Heart left ventricle (tissue), 16 donors: ENCODE measurements at regions not wholly inside any gene's neighbourhood (a gene's known extent, or its start where the extent isn't known, plus 50 kb on each side); places are given as distances from the start of the nearest gene placed in this dataset.

ENCODE experiments used
- ATAC-seq, 4 donors: fragments of 200-7000 bp; cut with Tn5 transposase; one replicate each; pipeline ENCODE4 v1.9.1; 2020 to 2022; ENCODE audit warnings: moderate library complexity in 4 of 4, mild to moderate bottlenecking in 3 of 4, moderate number of reproducible peaks in 1 of 4
- DNase-seq, 5 donors: peaks; one replicate each; pipeline ENCODE4 v3.0.0-alpha.2; 2020
- H3K27ac ChIP-seq, 12 donors: fragments of 200-600 bp; sonication (generic) in 4 of 12; one replicate each; pipeline versions ENCODE4 v1.5.0 to v1.8.0; 2016 to 2022; ENCODE audit warnings: mild to moderate bottlenecking in 2 of 12
- H3K27me3 ChIP-seq, 9 donors: fragments of 200-600 bp; sonication (generic) in 2 of 9; one replicate each; pipeline versions ENCODE4 v1.5.1 to v1.8.0; 2016 to 2022; ENCODE audit warnings: mild to moderate bottlenecking in 3 of 9
- H3K36me3 ChIP-seq, 9 donors: fragments of 200-600 bp; sonication (generic) in 2 of 9; one replicate each; pipeline versions ENCODE4 v1.5.0 to v1.8.0; 2018 to 2022; ENCODE audit warnings: mild to moderate bottlenecking in 2 of 9
- H3K4me1 ChIP-seq, 12 donors: fragments of 200-600 bp; sonication (generic) in 4 of 12; one replicate each; pipeline versions ENCODE4 v1.5.0 to v1.8.0; 2016 to 2022; ENCODE audit warnings: mild to moderate bottlenecking in 3 of 12
- H3K4me3 ChIP-seq, 12 donors: fragments of 200-600 bp; sonication (generic) in 4 of 12; one replicate each; pipeline versions ENCODE4 v1.5.0 to v1.8.0; 2017 to 2022; ENCODE audit warnings: mild to moderate bottlenecking in 9 of 12, moderate library complexity in 4 of 12
- H3K9me3 ChIP-seq, 12 donors: fragments of 200-600 bp; sonication (generic) in 4 of 12; one replicate each; pipeline versions ENCODE4 v1.5.0 to v1.8.0; 2016 to 2022; ENCODE audit warnings: mild to moderate bottlenecking in 1 of 12
- POLR2A ChIP-seq, 2 donors: fragments of 450-650 bp; IDR thresholded peaks; one replicate each; pipeline ENCODE4 v1.6.1; 2017; ENCODE audit warnings: antibody characterized with exemption in 2 of 2, mild to moderate bottlenecking in 2 of 2, moderate library complexity in 2 of 2
- WGBS, 4 donors: extraction: QIAGEN DNeasy Blood & Tissue Kit in 2 of 4; methylation state at CpG; one replicate each; pipeline versions ENCODE4 v1.1.5 to v1.1.7; 2013 to 2018; 5-methylcytosine and 5-hydroxymethylcytosine counted together
- intact Hi-C, 10 donors: fragments of 100-400 bp; cut with DNase I; formaldehyde crosslinking; loops; one replicate each; pipeline versions ENCODE4 v1.11.1 to v1.14.2; 2022
- TF ChIP-seq, protein P1 (sequence below), 12 donors: fragments of 200-600 bp; sonication (generic) in 4 of 12; IDR thresholded peaks; one replicate each; pipeline versions ENCODE4 v1.5.0 to v1.8.0; 2018 to 2022; ENCODE audit warnings: antibody characterized with exemption in 12 of 12, mild to moderate bottlenecking in 5 of 12
- donor health status: ischemic (EF 13 %, LVEDD 7.1; RV severe dilation, severe dysfunction).
- donor health status: healthy with polysubstance abuse.
- donor health status: DM: no; HTN: yes; CAD: no.
- donor health status: DM: no; HTN: no; CAD: no.
- donor health status: ischemic (EF 25% LVEDD 6.9; RV normal size, moderate dysfunction).
- donor health status: ischemic (EF 25% LVEDD 5.7; RV mildly dilated, moderate dysfunction).
- donor health status: healthy.
- donor health status: DM: yes; HTN: yes; CAD: no.
- donor health status: ischemic (EF 35%, LVEDD 5.7; RV mildly dilated, moderate dysfunction).
- donor health status: nonischemic (EF 11% LVEDD 7.7; RV severe dilation, severe dysfunction).
- donor health status: DM: yes; HTN: yes; CAD: no.
- donor health status: PGD.
- donor health status: ischemic (EF 29% LVEDD 5.4; RV normal size, mild dysfunction).
- donor health status: nonischemic (EF 23%, LVEDD 6.1; RV moderate dilation, normal function).

DNA sequence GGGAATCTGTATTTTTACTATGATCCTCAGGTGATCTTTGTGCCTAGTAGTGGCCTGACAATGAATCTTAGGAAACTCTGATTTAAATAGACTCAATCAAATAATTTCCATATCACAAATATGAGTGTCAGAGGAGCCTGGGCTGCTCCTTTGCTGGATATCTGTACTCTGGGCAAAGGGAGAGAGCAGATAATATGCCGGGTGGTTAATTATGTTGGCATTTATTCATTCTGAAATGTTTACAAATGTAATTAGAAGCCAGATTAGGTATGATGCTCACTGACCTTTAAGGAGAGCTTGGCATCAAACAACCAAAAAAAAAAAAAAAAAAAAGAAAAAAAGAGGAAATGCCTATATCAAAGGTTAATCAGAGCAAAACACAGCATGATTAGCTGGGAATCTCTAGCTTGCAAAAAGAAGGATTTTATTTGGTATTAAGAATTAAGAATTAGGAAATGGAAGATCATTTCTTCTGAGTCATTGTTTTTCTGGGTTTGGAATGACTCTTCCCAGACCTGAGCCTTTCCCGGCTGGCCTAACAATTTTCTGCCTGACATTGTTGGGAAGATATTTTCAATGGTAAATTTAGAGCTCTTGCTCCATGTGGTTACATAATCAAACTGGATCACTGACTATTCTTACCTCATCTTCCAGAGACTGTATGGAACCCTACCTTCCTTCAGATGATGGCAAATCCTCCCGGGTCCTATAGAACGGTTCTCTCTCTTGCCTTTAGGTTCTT lies 365.3 kb downstream of the REEP3 start:
- WGBS, 4 donors, result 71 to 83% (median 82%) methylated on average over 4 of the region's 4 CpGs
- no peak for TF ChIP-seq POLR2A (IDR thresholded peaks at IDR 0.05)
- TF ChIP-seq, protein P1, sequence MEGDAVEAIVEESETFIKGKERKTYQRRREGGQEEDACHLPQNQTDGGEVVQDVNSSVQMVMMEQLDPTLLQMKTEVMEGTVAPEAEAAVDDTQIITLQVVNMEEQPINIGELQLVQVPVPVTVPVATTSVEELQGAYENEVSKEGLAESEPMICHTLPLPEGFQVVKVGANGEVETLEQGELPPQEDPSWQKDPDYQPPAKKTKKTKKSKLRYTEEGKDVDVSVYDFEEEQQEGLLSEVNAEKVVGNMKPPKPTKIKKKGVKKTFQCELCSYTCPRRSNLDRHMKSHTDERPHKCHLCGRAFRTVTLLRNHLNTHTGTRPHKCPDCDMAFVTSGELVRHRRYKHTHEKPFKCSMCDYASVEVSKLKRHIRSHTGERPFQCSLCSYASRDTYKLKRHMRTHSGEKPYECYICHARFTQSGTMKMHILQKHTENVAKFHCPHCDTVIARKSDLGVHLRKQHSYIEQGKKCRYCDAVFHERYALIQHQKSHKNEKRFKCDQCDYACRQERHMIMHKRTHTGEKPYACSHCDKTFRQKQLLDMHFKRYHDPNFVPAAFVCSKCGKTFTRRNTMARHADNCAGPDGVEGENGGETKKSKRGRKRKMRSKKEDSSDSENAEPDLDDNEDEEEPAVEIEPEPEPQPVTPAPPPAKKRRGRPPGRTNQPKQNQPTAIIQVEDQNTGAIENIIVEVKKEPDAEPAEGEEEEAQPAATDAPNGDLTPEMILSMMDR (IDR thresholded peaks at IDR 0.05), result no peak
- H3K27ac ChIP-seq, result no peak overlapping the region
- intact Hi-C loops, result no loop called here
- no peaks in the 10 kb centered on the region for H3K36me3 ChIP-seq
- H3K9me3 ChIP-seq, result peaks cover 0 to 3% (median 0%) of the 10 kb centered on the region in 12 donors
- no peaks in the 10 kb centered on the region for H3K4me1 ChIP-seq
- ATAC-seq, result no peak
- peaks cover 0 to 3% (median 0%) of the 10 kb centered on the region in 9 donors for H3K27me3 ChIP-seq
- no peak overlapping the region for H3K4me3 ChIP-seq
- no peak for DNase-seq

DNA sequence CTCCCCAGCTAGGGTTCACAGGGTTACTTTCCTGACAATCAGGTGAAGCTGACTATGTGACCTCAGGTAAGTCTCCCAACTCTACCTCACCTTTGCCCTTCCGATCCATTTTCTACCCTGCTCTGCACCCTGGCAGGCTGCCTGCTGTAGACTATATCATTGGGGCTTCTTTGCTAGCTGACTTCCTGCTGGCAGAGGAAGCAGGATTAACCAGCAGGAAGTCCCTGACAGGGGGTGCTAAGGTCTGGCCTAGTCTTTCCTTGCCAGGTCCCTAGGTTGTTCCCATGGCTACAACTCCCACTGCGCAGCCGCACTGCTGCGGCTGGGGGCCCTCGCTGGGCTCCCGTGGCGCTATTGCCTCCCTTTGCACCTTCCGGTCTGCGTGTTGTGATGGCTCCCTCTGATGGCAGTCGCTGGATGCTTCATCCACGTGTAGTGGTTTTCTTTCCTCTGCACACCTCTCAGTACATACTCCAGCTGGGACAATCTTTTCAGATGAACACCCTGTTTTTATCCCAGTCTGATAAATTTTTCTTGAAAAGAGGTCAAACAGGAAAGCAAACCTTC lies 365.9 kb downstream of the REEP3 start:
- peak in 1 of 4 donors; percentile 20 for ATAC-seq
- Histone ChIP-seq H3K9me3 (no peaks in the 10 kb centered on the region), H3K4me3 (no peak overlapping the region), H3K36me3 (no peaks in the 10 kb centered on the region), H3K27ac (no peak overlapping the region), H3K27me3 (peaks cover 0 to 3% (median 0%) of the 10 kb centered on the region in 9 donors), H3K4me1 (no peaks in the 10 kb centered on the region)
- TF ChIP-seq, protein P1 (IDR thresholded peaks at IDR 0.05), result peak in 2 of 12 donors; percentile 6 to 17
- no peak for TF ChIP-seq POLR2A (IDR thresholded peaks at IDR 0.05)
- intact Hi-C loops, result no loop called here
- peak in 1 of 5 donors; percentile 53 for DNase-seq
- 44 to 76% (median 50%) methylated on average over 11 of the region's 11 CpGs for WGBS, 4 donors

DNA sequence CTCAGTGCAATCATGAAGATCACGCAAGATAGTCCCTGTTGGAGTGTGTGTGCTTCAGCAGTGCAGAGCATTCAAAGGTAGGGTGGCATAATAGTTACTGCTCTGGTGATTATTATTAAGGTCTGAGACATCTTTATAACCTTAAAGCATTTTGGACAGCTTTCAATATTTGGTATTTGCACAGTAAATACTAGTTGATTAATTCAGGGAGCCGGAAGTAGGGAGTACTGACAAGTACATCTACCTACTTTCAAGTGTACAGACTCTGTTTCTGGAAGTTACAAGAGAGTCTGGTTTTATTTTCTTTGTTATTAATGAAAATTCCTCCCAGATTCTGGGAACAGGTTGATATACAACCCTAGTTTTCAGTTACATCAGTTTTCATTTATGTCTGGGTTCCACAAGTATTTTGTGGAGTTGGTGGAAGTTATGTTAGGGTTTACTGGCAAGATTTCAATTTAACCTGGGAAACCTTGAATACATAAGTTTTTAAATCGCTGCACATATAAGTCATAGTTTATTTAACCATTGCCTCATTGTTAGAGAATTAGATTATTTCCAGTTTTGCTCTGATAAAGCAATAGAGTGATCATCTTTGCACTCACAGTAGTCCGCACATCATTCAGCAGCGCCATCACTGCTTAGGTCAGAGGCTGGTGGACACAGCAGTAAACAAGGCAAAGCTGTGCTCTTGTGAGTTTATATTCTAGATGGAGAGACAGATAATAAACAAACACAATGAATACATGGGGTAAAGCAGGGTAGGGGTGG lies 366.6 kb downstream of the REEP3 start:
- 92 to 96% (median 93%) methylated on average over 5 of the region's 5 CpGs for WGBS, 4 donors
- no peaks in the 10 kb centered on the region for H3K36me3 ChIP-seq
- DNase-seq, result no peak
- no peaks in the 10 kb centered on the region for H3K9me3 ChIP-seq
- H3K27ac ChIP-seq, result no peak overlapping the region
- intact Hi-C loops, result no loop called here
- H3K4me3 ChIP-seq, result no peak overlapping the region
- H3K27me3 ChIP-seq, result peaks cover 0 to 3% (median 0%) of the 10 kb centered on the region in 9 donors
- no peaks in the 10 kb centered on the region for H3K4me1 ChIP-seq
- ATAC-seq, result no peak
- no peak for TF ChIP-seq POLR2A (IDR thresholded peaks at IDR 0.05)
- TF ChIP-seq, protein P1 (IDR thresholded peaks at IDR 0.05), result no peak

DNA sequence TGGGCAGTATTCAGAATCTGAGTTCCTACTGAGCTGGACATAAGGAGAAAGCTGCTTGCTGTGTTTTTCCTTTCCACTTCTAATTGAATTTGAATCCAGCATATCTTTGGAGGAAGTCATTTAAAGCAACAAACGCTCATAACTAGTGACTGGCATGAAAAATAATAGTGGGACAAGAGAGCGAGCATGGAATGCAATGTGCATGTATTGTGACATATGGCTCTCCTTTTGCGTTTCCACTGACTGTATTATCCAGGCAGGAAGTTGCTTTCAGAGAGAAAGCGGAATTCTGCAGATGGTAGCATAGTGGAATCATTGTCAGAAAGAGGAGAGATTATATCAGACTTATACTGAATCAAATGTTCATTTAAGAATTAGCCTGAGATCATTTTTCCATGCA lies 368.6 kb downstream of the REEP3 start:
- Histone ChIP-seq H3K9me3 (no peaks in the 10 kb centered on the region), H3K4me1 (no peaks in the 10 kb centered on the region), H3K27ac (no peak overlapping the region), H3K27me3 (peaks cover 0 to 3% (median 0%) of the 10 kb centered on the region in 9 donors), H3K36me3 (no peaks in the 10 kb centered on the region), H3K4me3 (no peak overlapping the region)
- ATAC-seq (no peak), DNase-seq (no peak)
- no peak for TF ChIP-seq POLR2A (IDR thresholded peaks at IDR 0.05)
- TF ChIP-seq, protein P1 (IDR thresholded peaks at IDR 0.05), result no peak
- 48 to 65% (median 50%) methylated on average over 4 of the region's 4 CpGs for WGBS, 4 donors
- intact Hi-C loops, result no loop called here
